SU-DHL-6 (cell line): ENCODE measurements at regions not wholly inside any gene's neighbourhood (a gene's known extent, or its start where the extent isn't known, plus 50 kb on each side); places are given as distances from the start of the nearest gene placed in this dataset.

Experiments used
- H2AFZ ChIP-seq: fragments of 200-600 bp; sonication (generic); 2 replicates; pipeline ENCODE4 v1.6.1; 2014; ENCODE audit warnings: low read depth, mild to moderate bottlenecking, moderate library complexity, mixed read lengths, antibody characterized with exemption, low read length; ENCODE audit not compliant: severe bottlenecking
- H3F3A ChIP-seq: fragments of 200-600 bp; shearing (Covaris generic); 2 replicates; pipeline ENCODE4 v1.6.0; 2016; ENCODE audit warnings: antibody characterized with exemption, mild to moderate bottlenecking; ENCODE audit not compliant: insufficient read depth
- H3K27ac ChIP-seq: fragments of 200-600 bp; sonication (generic); 2 replicates; pipeline ENCODE4 v1.5.1; 2016; ENCODE audit warnings: low read depth, mild to moderate bottlenecking, low read length, moderate library complexity, mixed read lengths
- H3K27me3 ChIP-seq: fragments of 200-600 bp; sonication (generic), shearing (Covaris generic); 2 replicates; pipeline ENCODE4 v1.6.0; 2014; ENCODE audit warnings: mild to moderate bottlenecking, low read length
- H3K36me3 ChIP-seq: fragments of 200-600 bp; sonication (generic); 2 replicates; pipeline ENCODE4 v1.6.1; 2014; ENCODE audit warnings: mild to moderate bottlenecking, low read length, mixed read lengths
- H3K4me2 ChIP-seq: fragments of 300-600, 200-600 bp; shearing (Covaris generic), sonication (generic); 2 replicates; pipeline ENCODE4 v1.6.0; 2014; ENCODE audit warnings: low read length, low read depth, mild to moderate bottlenecking; ENCODE audit not compliant: poor library complexity, severe bottlenecking
- H3K4me3 ChIP-seq: fragments of 200-600 bp; sonication (generic); 2 replicates; pipeline ENCODE4 v1.5.1; 2014; ENCODE audit warnings: antibody characterized with exemption, low read length, mild to moderate bottlenecking, mixed read lengths; ENCODE audit not compliant: insufficient read depth, poor library complexity, severe bottlenecking
- H3K79me2 ChIP-seq: fragments of 200-600 bp; sonication (generic); 2 replicates; pipeline ENCODE4 v1.6.1; 2014; ENCODE audit warnings: mild to moderate bottlenecking, low read length, moderate library complexity; ENCODE audit not compliant: insufficient read depth
- H3K9ac ChIP-seq: fragments of 200-600 bp; sonication (generic); 2 replicates; pipeline ENCODE4 v1.7.0; 2014; ENCODE audit warnings: mild to moderate bottlenecking, low read length
- H3K9me2 ChIP-seq: fragments of 200-600 bp; sonication (generic); replicated peaks from 2 replicates; pipeline ENCODE4 v1.6.1; 2014; ENCODE audit warnings: low read length; ENCODE audit not compliant: insufficient read depth
- H3K9me3 ChIP-seq: fragments of 200-600 bp; sonication (generic); 2 replicates; pipeline ENCODE4 v1.6.1; 2014; ENCODE audit warnings: low read length, mixed read lengths; ENCODE audit not compliant: insufficient read depth
- H4K20me1 ChIP-seq: fragments of 200-600 bp; sonication (generic); 2 replicates; pipeline ENCODE4 v1.6.1; 2014; ENCODE audit warnings: low read depth, mild to moderate bottlenecking, antibody characterized with exemption, low read length, moderate library complexity, mixed read lengths
- CTCF ChIP-seq: fragments of 200-600 bp; sonication (generic); IDR thresholded peaks from one replicate; pipeline ENCODE4 v1.5.1; 2017; ENCODE audit warnings: antibody characterized with exemption, mild to moderate bottlenecking, low read length, moderate library complexity; ENCODE audit not compliant: insufficient read depth, poor library complexity, severe bottlenecking
- EZH2phosphoT487 ChIP-seq: fragments of 200-600 bp; sonication (generic), shearing (Covaris generic); conservative IDR thresholded peaks from 2 replicates; pipeline ENCODE4 v1.6.1; 2018; ENCODE audit warnings: mild to moderate bottlenecking, antibody characterized with exemption, low read length, moderate library complexity, mixed read lengths

- Histone ChIP-seq H3K27me3 (no peaks in the 10 kb centered on the region), H3F3A (no peaks in the 10 kb centered on the region), H3K9me3 (no peaks in the 10 kb centered on the region), H3K9ac (no peak overlapping the region), H3K4me2 (no peak overlapping the region), H3K36me3 (no peaks in the 10 kb centered on the region), H3K27ac (no peak overlapping the region), H3K4me3 (no peak overlapping the region), H4K20me1 (no peaks in the 10 kb centered on the region), H2AFZ (no peak overlapping the region), H3K79me2 (no peaks in the 10 kb centered on the region), H3K9me2 (no peaks in the 10 kb centered on the region)
- no peak for TF ChIP-seq EZH2phosphoT487
- TF ChIP-seq CTCF, result no peak
Measured at GRCh38 chr3:107877936-107878335, 212.9 kb downstream of the CD47 start.

GRCh38 chr3:107870943-107871638, 219.7 kb downstream of the CD47 start:
- Histone ChIP-seq H3K9ac (no peak overlapping the region), H2AFZ (no peak overlapping the region), H3F3A (no peaks in the 10 kb centered on the region), H4K20me1 (no peaks in the 10 kb centered on the region), H3K36me3 (no peaks in the 10 kb centered on the region), H3K4me3 (no peak overlapping the region), H3K9me3 (no peaks in the 10 kb centered on the region), H3K4me2 (no peak overlapping the region), H3K27ac (no peak overlapping the region), H3K27me3 (no peaks in the 10 kb centered on the region), H3K9me2 (no peaks in the 10 kb centered on the region), H3K79me2 (no peaks in the 10 kb centered on the region)
- no peak for TF ChIP-seq EZH2phosphoT487
- TF ChIP-seq CTCF, result no peak

- Histone ChIP-seq H3K9ac (no peak overlapping the region), H3K4me3 (no peak overlapping the region), H3K4me2 (no peak overlapping the region)
Measured at GRCh38 chr3:107870096-107870495, 220.7 kb downstream of the CD47 start.

More at GRCh38 chr3:107870096-107870495, 220.7 kb downstream of the CD47 start:
- TF ChIP-seq EZH2phosphoT487 (no peak), CTCF (no peak)
- H4K20me1 ChIP-seq, result no peaks in the 10 kb centered on the region
- H3K27me3 ChIP-seq, result no peaks in the 10 kb centered on the region
- no peaks in the 10 kb centered on the region for H3K36me3 ChIP-seq
- H3K9me3 ChIP-seq, result no peaks in the 10 kb centered on the region
- H3K79me2 ChIP-seq, result no peaks in the 10 kb centered on the region
- no peaks in the 10 kb centered on the region for H3F3A ChIP-seq
- no peak overlapping the region for H2AFZ ChIP-seq
- no peak overlapping the region for H3K27ac ChIP-seq
- no peaks in the 10 kb centered on the region for H3K9me2 ChIP-seq
